Stimulated activated CD8-positive, alpha-beta memory T cell treated with anti-CD3 and anti-CD28 coated beads, Interleukin-12 subunit alpha, Interleukin-12 subunit beta, amount 100 ng/mL, for 24 hours (primary cell): ENCODE measurements at regions not wholly inside any gene's neighbourhood (a gene's known extent, or its start where the extent isn't known, plus 50 kb on each side); places are given as distances from the start of the nearest gene placed in this dataset.

Source experiments
- DNase-seq: peaks from one replicate; pipeline ENCODE4 v3.0.0-alpha.2; 2020; ENCODE audit errors: extremely low read depth

GRCh38 chr5:175037820-175038219 lies 313.4 kb downstream of the MSX2 start:
- no peak for DNase-seq

- DNase-seq = no peak
These were observed 311.6 kb downstream of the MSX2 start for GRCh38 chr5:175035882-175036533.

DNA sequence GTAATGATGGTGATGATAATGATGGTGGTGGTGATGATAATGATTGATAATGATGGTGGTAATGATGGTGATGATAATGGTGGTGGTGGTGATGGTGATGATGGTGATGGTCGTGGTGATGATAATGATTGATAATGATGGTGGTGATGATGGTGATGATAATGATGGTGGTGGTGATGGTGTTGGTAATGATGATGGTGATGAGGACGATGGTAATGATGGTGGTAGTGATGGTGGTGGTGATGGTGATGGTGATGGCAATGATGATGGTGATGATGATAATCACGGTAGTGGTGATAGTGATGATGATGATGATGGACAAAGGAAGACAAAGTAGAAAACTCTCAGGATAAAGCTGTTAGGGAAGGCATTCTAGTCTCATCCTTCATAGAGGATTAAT lies 310.5 kb downstream of the MSX2 start:
- DNase-seq = no peak

DNA sequence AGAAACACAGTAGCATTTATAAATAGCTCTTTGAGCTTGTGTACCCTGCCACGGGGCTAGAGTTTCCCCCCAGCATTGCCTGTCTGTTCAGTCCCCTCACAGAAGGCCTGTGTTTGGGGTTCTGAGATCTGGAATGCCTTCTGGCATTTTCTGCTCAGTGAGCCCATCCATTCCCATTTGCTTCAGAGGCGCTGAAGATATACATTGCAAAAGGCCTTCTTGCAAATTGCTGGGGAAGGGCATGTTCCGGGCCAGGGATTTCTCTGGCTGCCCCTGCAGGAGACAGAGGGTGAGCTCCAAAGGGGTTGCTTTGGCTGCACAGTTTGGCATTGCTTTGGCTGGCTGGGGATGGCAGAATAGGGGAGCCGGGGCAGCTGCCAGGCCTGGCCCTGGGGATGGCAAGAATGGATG lies 308.4 kb downstream of the MSX2 start:
- DNase-seq = no peak

- DNase-seq = no peak
These were observed 307.6 kb downstream of the MSX2 start for GRCh38 chr5:175032013-175032412.

DNA sequence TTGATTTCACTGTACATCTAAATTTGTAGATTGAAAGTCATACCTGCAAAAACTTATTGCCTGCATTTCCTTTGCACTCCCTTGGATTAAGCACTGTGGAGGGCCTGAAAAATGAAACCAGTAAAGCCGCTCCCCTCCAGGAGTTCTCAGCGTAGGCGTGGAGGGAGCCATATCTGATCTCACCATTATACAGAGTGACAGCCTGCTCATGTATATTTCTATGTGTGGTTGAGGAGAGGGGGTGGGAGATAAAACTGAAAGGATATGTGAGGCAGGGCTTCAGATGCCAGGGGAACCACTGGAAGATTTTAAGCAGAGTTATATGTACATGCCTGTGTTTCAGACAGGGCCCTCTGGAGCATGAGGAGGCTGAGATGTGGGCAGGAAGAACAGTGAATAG lies 303.0 kb downstream of the MSX2 start:
- no peak for DNase-seq

GRCh38 chr5:175025077-175025476 lies 300.7 kb downstream of the MSX2 start:
- no peak for DNase-seq

DNA sequence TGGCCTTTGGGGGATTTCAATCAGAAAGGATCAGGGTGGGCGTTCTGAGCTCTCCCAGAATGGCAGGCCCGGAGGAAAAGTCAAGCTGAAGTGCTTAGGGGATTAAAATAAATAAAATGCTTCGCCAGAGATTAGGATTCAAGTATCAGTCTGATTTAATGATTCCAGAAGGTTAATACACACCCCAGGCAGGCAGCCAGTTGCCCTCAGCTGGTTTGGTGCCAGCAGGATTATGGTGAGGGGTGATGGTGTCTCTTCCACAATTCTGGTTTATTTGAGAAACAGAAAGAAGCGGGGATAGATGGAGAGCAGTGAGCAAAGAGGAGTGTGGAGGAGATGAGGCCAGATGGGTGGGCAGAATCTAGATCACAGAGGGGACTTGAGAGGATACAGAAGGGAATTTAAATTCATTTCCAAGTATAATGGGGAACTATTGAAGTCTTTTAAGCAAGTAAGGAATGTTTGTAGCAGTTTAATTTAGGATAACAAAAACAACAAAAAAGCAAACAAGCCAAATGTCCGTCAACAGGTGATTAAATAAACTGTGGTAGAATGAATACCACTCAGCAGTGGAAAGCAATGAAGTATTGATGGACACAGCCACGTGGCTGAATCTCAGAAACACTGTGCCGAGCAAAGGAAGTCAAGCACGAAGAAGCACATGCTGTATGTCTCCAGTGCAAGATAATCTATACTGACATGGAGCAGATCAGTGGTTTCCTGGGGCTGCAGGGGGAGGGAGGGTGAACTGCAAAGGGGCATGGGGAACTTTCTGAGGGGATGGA lies 297.7 kb downstream of the MSX2 start:
- DNase-seq = no peak

DNA sequence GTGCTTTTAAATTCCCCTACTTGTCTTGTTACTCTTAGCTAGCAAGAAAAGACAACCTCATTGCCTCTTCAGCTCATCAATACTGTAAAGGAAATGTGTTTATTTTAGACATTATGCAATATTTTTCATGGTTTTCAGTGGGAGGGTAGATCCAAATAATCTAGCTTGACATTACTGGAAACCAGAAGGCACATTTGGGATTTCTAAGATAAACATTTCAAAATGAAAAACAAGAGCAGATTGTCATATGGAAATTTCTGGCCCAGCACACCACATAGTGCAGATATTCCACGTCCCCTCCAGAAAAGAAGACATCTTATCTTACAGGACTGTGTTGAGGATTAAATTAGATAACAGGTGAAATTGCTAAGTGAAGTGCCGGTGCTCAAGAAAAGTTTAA lies 296.9 kb downstream of the MSX2 start:
- DNase-seq = no peak

DNA sequence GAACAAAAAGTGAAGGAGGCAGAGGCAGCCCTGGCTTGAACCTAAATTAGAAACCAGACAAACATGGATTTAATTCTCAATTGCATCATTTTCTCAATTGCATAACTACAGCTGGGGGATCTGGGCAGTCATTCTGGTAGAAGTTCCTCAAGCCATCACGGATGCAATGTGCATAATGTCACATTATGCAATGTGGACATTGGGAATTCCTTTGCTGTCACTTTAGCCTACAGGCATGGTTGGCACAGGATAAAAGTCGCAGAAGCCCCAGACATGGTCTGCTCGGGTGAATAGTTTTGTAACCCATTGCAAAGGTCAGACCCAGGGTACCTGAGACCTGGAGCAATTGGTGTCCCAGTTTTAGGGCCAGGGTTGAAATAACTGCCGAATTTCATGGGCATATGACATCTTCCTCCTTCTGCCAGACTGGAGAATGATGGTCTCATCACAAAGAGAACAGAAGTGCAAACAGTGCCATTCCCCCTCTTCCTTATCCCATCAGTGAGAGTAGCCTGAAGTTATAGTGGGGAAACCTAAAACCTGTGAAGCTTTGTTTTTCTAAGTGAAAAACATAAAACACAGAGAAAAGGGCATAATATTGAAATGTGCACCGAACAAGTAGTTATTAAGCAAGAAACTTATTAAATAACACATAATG lies 290.8 kb downstream of the MSX2 start:
- no peak for DNase-seq

DNA sequence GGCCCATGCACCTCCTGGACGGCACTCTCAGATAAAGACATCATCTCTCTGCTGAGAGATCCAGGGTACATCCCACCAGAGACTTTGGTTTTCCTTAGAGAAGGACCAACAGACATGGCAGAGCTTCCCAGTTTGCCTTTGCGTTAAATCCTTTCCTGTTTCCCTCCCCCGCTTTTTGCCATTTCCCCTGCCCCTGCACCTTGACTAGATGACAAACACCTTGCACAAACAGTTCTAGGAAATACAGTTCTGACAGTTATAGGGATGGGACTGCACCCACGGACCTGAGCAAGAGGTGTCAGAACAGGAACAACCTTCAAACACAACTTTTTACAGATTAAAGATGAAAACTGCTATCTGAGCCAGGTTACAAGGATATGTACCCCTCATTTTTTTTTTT lies 288.9 kb downstream of the MSX2 start:
- no peak for DNase-seq

GRCh38 chr5:175012267-175012666 lies 287.9 kb downstream of the MSX2 start:
- DNase-seq = no peak

DNA sequence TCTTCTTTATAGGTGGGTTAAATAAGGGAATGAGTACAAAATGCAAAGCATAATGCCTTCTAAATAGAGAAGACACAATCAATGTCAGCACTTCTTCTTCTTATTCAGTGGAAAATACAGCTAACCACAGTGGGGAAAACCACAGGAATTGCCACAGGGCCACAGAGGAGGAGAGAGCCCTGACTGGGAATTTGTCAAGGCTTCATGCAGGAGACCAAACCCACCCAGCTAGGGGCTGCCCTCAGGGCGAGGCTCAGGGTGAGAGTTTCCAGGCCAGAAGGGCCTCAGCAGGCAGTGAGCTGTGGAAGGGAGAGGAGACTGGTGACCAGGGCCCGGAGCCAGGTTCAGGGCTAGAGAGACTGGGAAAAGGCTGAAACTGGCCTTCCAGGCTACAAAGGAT lies 279.1 kb downstream of the MSX2 start:
- no peak for DNase-seq

- no peak for DNase-seq
These were observed 277.7 kb downstream of the MSX2 start for GRCh38 chr5:175001876-175002645.

DNA sequence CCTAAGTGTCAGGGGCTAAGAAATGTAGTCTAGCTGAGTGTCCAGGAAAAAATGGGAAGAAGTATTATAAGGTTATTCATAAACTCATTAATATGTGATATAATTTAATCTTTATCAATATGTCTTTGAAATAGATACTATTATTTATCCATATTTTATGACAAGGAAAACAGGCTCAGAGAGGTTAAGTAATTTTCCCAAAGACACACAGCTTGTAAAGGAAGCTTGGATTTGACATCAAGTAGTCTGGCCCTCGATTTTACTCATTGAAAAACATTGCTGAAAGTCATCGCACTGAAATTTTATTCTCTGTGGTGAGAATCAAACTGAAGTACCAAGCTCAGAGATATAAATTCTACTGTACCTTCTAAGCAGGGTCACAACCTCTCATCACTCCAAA lies 276.9 kb downstream of the MSX2 start:
- no peak for DNase-seq

GRCh38 chr5:174999581-174999980 lies 275.2 kb downstream of the MSX2 start:
- DNase-seq = no peak

DNA sequence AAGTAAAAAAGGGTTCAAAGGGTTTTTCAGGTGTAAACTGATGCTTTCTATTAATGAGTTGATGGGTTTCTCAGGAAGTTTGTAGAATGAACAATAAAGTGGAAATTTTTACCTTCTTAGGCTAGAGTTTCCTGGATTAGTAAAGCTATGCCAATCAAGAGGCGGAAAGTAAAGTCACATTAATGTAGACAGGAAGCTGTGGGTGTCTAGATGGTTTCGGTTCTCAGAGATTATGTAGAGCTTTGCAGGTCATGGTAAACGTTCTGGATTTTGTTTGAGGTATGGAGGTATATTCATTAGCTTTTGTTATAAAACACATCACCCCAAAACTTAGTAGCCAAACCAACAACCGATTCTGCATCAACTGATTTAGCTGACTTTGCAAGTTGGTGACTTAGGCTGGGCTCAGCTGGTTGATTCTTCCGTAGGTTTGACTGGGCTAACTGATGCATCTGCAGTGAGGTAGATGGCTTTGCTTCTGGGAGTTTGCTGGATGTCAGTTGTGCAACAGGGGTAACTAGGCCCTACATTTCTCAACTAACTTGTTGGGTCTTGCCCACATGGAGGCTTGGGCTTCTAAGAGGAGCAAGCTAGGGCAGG lies 273.8 kb downstream of the MSX2 start:
- DNase-seq = no peak

GRCh38 chr5:174997688-174998087 lies 273.3 kb downstream of the MSX2 start:
- no peak for DNase-seq

GRCh38 chr5:174996941-174997340 lies 272.6 kb downstream of the MSX2 start:
- no peak for DNase-seq

DNA sequence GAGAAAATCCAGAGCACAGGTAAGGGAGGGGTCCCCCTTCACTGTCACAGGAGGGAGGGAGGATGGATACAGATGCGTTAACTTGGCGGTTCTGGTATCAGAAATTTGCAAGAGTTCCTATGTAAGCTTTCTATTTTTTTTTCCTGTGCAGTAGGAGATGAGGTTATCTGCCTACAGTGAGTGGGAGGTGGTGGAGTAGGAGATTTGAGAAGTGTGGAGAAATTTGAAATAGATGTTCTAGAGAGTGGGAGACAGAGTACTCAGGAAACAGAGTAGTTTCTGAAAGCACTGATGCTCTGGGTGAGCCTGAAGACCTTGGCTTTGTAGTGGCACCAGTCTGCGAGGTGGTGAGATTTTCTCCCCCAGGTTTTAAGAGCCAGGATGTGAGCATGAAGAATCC lies 271.4 kb downstream of the MSX2 start:
- DNase-seq = no peak

DNA sequence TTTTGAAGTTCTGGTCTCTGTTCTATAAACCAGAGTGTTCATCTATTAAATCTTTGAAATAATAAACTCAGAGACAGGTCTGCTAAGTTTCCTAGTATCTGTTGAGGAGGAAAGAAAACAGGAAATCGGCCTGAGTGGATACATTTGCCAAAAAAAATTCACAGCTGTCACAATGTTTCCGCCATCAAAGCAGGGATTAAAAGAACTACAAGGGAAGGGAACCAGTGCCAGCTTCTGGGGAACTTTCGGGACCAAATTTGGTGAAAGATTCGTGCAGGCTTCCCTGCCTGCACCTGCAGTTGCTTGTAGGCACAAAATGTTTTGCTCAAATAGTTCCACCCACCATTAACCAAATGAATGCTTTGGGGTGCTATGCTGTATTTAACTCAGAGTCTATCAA lies 267.5 kb downstream of the MSX2 start:
- no peak for DNase-seq

GRCh38 chr5:174990909-174991308 lies 266.5 kb downstream of the MSX2 start:
- DNase-seq = no peak
